HG02981 (cell line): ENCODE measurements at regions not wholly inside any gene's neighbourhood (a gene's known extent, or its start where the extent isn't known, plus 50 kb on each side); places are given as distances from the start of the nearest gene placed in this dataset.

Source experiments
- ATAC-seq: cut with Tn5 transposase; IDR thresholded peaks from one replicate; pipeline ENCODE4 v1.9.1; 2021; ENCODE audit warnings: mild to moderate bottlenecking, moderate library complexity; ENCODE audit not compliant: unreplicated experiment

DNA sequence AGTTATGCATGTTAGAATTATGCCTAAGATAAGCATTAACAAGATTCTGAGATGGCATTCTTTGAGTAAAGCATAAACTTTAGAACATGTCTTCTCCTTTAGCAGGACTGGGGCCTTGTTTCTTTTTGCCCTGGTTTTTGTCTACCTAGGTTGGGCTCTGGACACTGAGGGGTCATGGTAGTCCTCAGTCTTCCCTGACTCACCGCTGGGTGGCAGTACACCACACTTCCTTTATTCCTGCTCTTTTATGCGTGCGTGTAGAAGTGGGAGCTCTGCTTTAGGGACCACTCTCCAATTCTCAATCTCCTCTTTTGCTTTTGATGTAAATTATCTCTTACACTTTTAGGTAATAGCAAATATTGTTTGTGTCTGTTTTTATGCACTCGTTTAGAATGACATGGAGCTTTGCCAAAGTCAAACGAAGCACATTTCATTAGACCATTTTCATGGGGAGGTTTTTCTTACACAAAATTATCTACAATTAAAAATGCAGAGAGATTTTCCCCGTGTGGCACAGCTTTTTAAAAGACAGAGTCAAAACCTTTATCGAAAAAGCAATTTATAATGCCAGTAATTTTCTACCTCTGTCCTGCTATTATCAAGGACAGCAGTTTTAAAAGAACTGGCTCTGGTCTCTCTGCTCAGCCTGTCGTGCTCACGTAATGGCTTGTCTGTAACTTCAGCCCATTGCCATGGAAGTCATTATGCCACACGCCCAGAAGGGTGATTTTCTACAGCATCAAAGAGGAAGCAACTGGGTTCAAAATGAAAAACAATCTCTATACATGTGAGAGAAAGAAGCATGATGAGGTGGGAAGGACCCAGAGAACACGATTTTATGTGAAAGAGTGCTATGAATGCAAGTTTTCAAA lies 413.9 kb downstream of the COG6 start:
- ATAC-seq: peak; percentile 82

DNA sequence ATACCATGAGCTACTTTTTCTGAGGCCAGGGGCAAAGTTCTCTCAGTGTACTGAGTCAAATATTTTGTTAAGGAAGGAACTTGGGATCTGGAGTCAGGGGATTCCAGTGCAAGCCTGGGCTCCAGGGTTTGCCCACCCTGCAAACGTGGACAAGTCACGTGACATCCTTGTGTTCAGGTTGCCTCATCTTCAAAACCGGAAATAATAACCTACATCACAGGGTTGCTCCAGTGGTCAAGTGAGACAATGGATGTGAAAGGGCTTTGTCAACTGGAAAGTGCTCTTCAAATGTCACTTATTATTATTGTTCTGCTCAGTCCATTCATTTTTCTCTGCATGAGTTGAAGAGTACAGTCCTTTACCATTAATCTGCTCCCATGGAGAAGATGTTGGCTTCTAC lies 414.9 kb downstream of the COG6 start:
- no peak for ATAC-seq

DNA sequence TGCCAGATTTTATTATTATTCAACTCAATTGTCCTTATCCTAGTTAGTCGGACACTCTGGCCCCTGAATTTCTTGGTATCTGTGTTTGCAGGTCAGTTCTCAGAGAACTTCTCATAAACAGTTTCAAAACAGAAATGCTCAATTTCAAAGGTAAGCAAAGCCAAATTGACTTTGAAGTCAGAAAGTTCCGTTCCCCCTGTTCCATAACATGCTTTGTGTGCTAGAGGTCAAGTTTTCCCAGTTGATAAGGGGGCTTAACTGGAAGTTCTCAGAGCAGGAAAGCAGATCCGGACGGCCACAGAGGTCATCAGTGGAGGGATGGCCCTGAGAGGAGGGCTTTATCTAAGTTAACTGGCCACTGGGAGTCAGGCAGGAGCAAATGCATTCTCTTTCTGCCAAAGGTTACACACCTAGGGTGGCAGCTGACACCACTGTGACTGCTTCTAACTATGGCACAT lies 417.2 kb downstream of the COG6 start:
- ATAC-seq: no peak

DNA sequence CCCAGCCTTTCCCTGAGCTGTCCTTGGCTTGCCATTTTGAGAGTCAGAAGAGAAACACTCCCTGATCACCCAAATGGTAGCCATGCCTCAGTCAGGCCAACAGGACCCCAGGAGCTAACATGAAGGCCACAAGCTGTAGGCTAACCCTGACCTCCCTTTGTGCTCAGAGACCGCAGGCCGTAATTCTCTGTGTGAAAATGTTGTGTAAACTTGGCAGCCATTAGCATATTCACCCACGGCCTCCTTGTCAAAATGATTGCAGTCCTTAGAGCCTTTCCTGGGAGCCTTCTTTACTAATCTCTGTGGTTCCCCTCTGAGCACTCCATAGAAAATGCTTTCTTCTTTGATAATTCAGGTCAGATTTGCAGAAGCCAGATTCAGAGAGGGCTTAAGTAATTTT lies 418.9 kb downstream of the COG6 start:
- no peak for ATAC-seq

DNA sequence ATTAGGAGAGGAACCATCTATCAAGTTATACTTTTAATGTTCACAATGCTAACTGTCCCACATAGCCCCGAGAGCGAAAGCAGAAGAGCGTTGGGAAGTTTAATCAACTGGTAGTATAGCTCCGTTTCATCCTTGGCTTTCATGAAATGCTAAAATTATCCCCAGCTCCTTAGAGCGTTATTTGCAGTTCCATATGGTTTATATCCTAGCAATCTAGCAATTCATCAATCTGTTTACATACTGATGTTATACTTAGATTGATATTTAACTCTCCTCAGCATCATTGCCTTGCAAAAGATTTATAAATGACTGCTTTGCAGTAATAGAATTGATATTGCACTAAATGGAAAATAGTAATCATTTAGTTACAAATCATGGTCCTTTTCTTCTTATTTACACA lies 419.8 kb downstream of the COG6 start:
- no peak for ATAC-seq

DNA sequence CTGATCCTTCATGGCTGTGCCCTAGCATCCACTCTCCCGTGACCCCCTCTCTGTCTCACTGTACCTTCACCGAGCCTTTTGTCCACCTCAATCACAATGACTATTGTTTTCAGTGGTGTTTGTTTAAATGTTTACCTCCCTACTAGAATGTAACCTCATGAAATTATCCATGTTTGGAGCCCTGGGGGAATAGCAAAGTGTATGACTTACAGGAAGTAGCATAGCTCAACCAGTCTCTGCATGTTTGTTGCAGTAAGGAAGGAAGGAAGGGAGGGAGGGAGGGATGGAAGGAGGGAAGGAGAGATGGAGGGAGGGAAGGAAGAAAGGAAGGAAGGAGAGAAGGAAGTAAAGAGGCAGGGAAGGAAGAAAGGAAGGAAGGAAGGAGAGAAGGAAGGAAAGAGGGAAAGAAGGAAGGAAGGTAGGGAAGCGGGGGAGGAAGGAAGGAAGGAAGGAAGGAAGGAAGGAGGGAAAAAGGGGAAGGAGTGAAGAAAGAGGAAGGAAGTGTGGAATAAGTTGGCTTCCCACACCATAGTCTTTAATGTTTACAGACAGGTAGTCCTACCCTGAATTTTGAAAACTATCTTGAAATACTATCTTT lies 421.4 kb downstream of the COG6 start:
- ATAC-seq: no peak

DNA sequence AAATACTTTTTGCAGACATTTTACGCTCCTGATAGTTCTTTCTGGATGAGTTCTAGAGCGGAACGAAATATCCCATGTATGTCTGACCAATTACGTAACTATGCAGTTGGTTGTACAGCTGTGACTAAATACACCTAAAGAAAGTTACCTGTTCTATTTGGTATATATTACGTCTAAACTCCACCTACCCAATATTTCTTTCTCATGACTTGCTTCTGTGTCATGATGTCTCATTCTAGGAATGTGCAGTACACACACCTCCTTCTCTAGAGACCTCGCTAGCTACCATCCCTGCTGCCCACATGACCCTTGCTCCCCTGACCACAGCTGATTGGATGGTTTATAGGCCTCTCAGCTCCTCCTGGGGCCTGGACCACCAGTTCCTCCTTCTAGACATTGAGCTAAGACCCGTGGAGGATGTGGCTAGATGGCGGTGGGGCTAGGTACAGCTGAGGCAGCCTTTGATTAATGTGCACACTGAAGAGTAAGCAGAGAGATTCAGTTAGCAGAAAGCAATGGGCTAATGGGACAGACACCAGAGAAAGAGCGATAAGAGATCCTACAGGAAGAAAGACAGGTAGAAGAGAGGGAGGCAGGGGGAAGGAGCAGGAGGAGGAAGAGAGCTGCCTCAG lies 422.1 kb downstream of the COG6 start:
- ATAC-seq: no peak

DNA sequence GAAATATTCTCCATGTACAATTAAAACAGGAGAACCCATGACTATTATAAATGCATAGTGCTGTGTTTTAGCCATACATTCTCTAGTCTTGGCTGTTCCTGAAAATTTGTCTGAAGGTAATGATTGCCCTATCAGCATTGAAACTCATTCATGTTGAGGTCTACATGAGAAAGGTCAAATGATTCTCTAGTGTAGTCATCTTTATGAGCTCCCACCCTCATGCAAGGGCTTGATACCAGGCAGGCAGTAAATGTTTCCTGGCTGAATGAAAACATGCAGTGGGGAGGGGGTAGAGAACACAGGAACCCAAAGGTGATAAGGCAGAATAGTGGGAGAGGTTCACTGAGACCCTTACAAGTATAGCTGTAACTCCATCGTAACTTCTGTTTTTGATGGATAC lies 424.3 kb downstream of the COG6 start:
- no peak for ATAC-seq

DNA sequence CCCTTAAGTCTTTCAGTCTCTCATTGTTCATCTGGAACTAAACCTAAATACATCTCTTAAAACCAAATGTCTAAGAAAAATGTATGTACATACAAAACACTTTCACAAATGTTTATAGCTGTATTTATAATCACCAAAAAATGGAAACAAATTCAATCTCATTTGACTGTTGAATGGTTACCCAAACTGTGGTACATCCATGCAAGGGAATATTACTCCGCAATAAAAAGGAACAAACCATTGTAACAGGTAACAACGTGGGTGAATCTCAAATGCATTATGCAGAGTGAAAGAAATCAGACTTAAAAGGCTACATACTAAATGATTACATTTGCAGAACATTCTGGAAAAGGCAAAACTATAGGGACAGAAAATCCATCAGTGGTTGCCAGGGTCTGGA lies 425.2 kb downstream of the COG6 start:
- no peak for ATAC-seq

DNA sequence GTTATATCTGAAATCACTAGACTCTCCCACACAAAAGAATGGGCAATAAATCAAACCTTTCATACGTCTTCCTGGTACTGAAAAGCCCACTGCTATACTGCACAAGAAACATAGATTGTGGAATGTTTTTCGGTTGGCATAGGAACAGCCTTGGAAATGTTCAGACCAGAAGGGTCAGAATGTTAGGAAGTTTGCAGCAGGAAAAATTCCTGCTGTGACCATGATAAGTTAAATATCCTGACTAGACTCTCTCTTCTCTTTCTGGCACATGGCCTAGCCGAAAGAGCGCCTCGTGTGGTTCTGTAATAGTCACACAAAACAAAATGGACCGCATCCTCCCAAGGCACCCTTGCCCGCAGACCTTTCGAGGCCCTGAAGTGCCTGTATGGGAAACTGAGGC lies 427.2 kb downstream of the COG6 start:
- ATAC-seq: no peak

DNA sequence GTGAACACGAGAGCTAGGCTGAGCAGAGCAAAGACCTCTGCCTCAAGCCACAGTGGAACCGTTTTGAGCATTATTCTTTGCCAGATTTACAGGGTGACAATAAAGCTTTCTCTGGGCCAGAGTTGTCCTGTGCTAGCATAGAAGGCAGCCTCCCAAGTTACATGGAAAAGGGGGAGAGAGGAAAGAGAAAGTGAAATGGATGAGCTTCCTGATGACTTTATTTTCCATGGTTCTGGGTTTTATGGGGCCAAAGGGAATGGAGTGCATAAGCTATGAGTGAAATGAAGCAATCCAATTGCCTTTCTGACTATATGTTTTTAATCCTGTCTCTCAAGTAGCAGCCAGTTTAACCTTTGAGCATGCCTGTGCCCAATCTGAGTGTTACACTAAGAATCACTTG lies 428.4 kb downstream of the COG6 start:
- ATAC-seq: no peak

DNA sequence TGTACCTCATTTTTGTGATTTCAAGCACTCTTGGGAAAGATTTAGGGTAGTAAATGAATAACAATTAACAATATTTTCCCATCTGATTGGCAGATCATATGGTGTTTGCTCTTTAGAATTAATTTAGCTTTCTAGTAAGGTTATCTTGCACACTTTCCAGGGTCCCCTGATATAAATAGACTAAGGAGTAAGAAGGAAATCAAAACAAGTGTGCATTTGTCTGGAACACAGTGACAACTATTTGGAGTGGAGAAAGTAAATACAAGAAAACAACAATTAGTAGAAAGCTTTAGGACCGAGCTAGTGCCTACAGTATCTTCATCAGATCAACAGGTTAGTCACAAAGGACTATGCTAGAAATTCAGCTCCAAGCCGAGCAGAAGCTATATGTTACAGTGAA lies 429.5 kb downstream of the COG6 start:
- no peak for ATAC-seq

DNA sequence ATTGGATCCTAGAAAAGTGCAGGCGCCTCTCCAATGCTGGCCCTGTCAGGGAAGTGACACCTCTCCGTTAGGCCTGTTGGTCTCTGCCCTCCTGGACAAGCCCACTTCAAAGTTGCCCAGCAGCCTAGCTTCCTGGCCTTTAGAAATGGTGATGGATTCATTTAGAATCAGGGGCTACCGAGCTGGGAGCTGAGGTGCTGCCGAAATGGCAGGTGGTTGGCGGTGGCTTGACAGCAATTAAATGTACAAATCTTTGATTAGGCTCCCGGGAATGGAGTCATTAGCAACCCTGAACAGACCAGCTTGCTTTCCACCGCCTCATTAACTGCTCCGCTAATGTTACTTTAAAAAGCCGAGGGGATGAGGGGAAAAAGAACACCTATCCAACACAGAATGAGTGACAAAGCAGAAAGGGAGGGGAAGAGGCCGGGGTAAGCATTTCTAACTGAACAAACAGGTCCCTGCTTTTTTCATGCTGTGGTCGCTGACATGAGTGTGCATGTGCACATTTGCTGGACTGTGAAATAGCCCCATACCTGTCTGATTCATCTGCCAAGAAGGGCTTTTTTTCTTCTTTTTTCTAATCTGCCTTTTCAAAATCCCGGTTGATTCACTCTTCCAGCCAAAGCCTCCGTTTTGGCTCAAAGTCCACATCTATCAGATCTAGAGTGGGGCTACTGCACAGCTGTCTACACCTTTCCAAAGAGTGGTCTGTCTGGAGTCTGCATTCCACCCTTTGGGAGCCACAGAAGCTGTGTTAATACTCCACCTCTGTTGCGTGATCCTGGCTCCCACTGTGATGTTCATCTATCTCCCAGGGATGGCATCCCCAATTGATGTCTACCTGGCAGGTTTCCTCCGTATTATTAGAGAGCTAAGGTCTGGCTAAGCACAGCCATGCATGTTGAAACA lies 431.9 kb downstream of the COG6 start:
- no peak for ATAC-seq

DNA sequence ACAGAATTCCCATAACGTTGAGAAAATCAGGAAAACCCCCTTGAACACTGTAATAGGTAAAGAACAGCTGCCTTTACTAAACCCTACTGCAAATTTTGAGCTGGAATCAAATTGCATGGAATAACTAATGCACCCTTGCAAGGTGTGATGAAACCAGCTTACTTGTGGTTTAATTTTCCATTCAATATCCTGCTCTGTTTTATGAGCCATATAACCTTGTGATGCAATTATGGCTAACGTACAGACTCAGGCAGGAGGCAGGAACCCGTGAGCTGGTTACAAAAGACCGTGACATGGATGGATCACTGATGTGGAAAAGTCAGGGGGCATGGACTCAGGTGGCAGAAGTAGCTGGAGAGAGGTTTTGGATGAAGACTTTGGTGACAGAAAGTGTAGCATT lies 438.6 kb downstream of the COG6 start:
- ATAC-seq: no peak

DNA sequence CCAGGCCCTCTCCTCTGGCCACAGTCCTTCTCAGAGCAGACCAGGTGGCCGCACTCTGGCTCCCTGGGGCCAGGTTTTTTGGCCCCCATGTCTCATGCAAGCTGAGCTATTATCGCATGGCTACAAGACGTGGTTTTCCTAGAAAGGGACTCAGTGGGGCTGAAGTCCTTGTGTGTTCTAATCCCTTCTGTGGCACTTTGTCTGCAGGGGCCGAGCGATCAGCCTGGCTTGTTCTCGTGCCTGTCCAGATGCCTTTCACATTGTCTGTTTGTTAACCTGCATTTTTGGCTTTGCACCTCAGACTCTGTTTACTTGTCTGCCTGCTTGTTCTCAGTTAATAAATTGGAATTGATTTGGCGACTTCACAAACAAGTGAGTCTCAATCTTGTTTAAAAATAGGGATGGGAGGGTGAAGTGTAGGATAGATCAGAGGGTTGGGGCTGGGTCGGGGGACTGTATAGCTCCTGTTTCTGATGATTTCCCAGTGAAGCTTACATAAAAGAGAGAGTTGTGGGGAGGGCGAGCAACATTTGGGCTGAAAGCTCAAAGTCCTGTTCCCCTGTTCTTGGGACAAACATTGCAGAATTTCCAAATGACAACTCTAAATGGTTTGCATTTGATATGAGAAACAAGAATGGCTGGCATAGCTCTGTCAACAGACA lies 440.4 kb downstream of the COG6 start:
- ATAC-seq: no peak

DNA sequence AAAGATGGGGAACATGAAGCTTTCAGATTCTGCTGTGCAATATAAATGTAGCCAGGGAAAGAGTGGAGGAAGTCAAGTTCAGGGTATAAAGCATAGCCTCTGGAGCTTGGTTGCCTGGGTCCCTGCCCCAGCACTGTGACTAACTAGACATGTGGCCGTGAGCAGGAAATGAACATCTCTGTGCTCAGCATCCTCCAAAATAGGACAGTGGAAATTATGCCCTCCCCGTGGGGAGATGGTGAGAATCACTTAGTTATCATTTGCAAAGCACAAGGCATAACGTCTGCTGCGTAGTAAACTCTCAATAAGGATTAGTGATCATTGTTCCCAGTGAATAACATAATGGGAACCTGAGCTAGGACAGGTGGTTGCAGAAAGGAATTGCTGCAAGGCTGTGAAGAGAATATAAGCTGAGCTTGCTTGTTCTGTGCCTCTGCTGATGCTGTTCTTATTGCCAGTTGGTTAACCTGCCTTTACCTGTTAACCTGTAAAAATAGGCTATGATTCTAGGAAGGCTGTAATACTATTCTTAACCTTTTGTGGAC lies 441.0 kb downstream of the COG6 start:
- ATAC-seq: no peak

DNA sequence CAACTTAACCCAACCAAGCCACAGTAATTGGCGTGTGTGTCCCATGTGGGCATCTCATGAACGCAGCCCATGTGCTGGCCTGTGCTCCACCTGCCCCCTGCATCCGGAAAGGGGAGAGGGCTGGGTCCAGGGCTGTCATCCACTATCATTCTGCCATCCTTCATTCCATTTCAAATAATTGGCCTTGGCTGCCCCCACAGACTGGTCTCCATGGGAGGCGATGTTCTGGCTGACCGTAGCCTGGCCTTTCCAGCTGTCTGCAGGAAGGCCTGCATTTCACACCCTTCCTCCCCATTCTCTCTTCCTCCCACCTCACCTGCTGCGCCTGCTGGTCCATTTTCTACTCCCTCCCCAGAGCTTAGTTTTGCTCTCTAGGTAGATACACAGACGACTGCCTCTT lies 442.8 kb downstream of the COG6 start:
- no peak for ATAC-seq

DNA sequence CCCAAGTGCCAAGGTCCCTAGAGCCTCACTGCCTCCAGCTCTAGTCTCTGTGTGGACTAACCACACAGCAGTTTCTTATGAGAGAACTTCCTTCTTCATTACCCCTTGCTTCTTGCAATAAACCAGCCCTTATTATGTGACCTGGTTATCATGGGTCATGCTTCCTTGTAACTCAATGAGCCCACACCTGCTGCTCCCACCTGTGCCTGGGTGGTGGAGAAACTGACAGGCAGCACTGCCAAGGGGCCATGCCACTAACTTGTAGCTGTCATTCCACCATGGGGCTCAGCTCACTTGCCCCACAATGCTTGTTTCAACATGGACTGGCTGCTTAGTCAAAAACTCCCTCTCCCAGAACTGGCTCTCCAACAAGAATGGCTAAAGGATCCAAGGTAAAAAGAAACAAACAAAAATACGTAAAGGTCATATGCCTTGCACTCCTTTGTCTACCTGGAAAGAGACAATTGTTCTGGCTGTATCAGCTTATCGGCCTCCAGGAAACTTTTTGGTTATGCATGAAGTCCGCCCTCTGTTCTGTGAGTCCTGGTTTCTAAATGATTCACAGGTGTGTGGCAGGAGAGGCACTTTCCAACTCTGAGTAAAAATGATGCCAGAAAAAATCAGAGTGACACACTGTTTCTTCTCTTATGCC lies 446.4 kb downstream of the COG6 start:
- peak; percentile 79 for ATAC-seq

DNA sequence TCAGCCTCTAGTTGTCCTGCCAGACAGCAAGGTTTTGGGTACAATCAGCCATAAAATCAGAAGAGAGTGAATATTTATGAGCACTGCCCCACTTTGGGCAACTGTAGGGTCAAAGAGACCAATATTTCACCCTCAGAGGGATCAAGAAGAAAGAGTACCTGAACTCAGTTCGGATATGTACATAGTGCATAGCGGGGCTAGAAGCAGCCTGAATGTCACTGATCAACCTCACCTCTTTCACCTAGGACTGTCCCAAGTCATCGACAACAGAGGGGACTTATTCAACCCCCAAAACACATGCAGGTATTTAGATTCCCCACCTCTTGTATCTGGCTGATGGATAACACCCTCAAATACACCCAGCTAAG lies 446.9 kb downstream of the COG6 start:
- peak; percentile 13 for ATAC-seq

DNA sequence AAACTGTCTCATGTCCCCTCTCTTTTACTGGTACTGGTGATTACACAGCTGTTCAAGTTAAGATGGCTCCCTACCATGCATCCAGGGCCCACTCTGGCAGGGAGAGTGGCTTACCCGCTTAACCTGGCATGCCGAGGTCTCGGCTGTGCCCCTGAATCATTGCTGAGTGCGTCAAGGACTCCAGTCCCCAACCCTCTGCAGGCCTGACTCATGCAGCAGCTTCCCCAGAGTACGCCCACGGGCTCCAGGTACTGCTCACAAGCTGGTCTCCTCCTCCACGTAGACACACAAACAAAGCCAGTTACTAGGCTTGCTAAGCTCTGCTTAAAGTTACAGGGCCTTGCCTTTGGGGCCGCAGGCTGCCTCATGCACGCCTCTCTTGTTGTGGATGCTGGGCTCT lies 447.4 kb downstream of the COG6 start:
- no peak for ATAC-seq
